Endodermal cell (in vitro differentiated cells): ENCODE measurements at regions not wholly inside any gene's neighbourhood (a gene's known extent, or its start where the extent isn't known, plus 50 kb on each side); places are given as distances from the start of the nearest gene placed in this dataset.

Experiments used
- DNase-seq: peaks from one replicate; pipeline ENCODE4 v3.0.0-alpha.2; 2017
- H3K27ac ChIP-seq: 2 replicates; pipeline ENCODE4 v1.5.1; 2013; ENCODE audit warnings: mild to moderate bottlenecking, low read depth, low read length, moderate library complexity
- H3K27me3 ChIP-seq: 2 replicates; pipeline ENCODE4 v1.6.1; 2013; ENCODE audit warnings: mild to moderate bottlenecking, low read length, moderate library complexity; ENCODE audit not compliant: insufficient read depth, control insufficient read depth, poor library complexity, severe bottlenecking
- H3K36me3 ChIP-seq: 2 replicates; pipeline ENCODE4 v1.7.0; 2013; ENCODE audit warnings: mild to moderate bottlenecking, low read length, moderate library complexity; ENCODE audit not compliant: control insufficient read depth, insufficient read depth
- H3K4me1 ChIP-seq: one replicate; pipeline ENCODE4 v1.7.0; 2013; ENCODE audit warnings: low read length; ENCODE audit not compliant: control insufficient read depth, insufficient read depth
- H3K4me3 ChIP-seq: 2 replicates; pipeline ENCODE4 v1.5.1; 2013; ENCODE audit warnings: mild to moderate bottlenecking, low read length, moderate library complexity
- H3K9ac ChIP-seq: 2 replicates; pipeline ENCODE4 v1.6.1; 2013; ENCODE audit warnings: mild to moderate bottlenecking, low read length, moderate library complexity; ENCODE audit not compliant: poor library complexity, severe bottlenecking; ENCODE audit errors: extremely low read depth
- H3K9me3 ChIP-seq: 2 replicates; pipeline ENCODE4 v1.6.1; 2013; ENCODE audit warnings: mild to moderate bottlenecking, low read length, moderate library complexity; ENCODE audit not compliant: control insufficient read depth
- H3K27ac Mint-ChIP-seq: 2 replicates; pipeline ENCODE4 v1.8.0; 2020; ENCODE audit warnings: mixed read lengths
- H3K27me3 Mint-ChIP-seq: 2 replicates; pipeline ENCODE4 v1.8.0; 2021; ENCODE audit warnings: mild to moderate bottlenecking, mixed read lengths; ENCODE audit not compliant: insufficient read depth
- H3K36me3 Mint-ChIP-seq: 2 replicates; pipeline ENCODE4 v1.8.0; 2020; ENCODE audit warnings: low read depth, mixed read lengths
- H3K4me1 Mint-ChIP-seq: 2 replicates; pipeline ENCODE4 v1.8.0; 2020; ENCODE audit warnings: mixed read lengths
- H3K4me3 Mint-ChIP-seq: 2 replicates; pipeline ENCODE4 v1.8.0; 2020; ENCODE audit warnings: mild to moderate bottlenecking, moderate library complexity, mixed read lengths
- H3K9me3 Mint-ChIP-seq: 2 replicates; pipeline ENCODE4 v1.8.0; 2020; ENCODE audit warnings: mild to moderate bottlenecking, mixed read lengths
- CTCF ChIP-seq: fragments of 200-600 bp; sonication (generic); conservative IDR thresholded peaks from 2 replicates; pipeline ENCODE4 v1.5.0; 2021; ENCODE audit warnings: antibody characterized with exemption, mild to moderate bottlenecking
- WGBS, 2 experiments: methylation state at CpG; one replicate each; pipeline versions ENCODE4 v1.1.5 to v1.1.7; 2013; ENCODE audit warnings: missing lambda C conversion rate in 2 of 2, mixed read lengths in 1 of 2; ENCODE audit not compliant: insufficient coverage in 1 of 2, insufficient read length in 1 of 2; 5-methylcytosine and 5-hydroxymethylcytosine counted together

- Histone ChIP-seq H3K9ac (no peak overlapping the region), H3K4me1 (peaks cover 9% of the 10 kb centered on the region), H3K36me3 (no peaks in the 10 kb centered on the region), H3K27ac (peak overlapping the region; percentile 50), H3K4me3 (no peak overlapping the region), H3K9me3 (no peaks in the 10 kb centered on the region), H3K27me3 (no peaks in the 10 kb centered on the region)
- Mint-ChIP-seq H3K4me3 (no peak overlapping the region), H3K36me3 (no peaks in the 10 kb centered on the region), H3K27ac (no peak overlapping the region), H3K4me1 (peaks cover 12% of the 10 kb centered on the region), H3K27me3 (peaks cover 1% of the 10 kb centered on the region), H3K9me3 (no peaks in the 10 kb centered on the region)
- WGBS, 2 experiments = 70 to 75% methylated on average over 2 to 3 of the region's 3 CpGs
- TF ChIP-seq CTCF = no peak
- peak; percentile 80 for DNase-seq
These were observed 324.4 kb downstream of the ENC1 start for GRCh38 chr5:74316064-74316603.

GRCh38 chr5:74314906-74315305, 325.6 kb downstream of the ENC1 start:
- H3K4me3 Mint-ChIP-seq = no peak overlapping the region
- Histone ChIP-seq H3K27me3 (no peaks in the 10 kb centered on the region), H3K36me3 (no peaks in the 10 kb centered on the region), H3K4me1 (peaks cover 9% of the 10 kb centered on the region), H3K4me3 (no peak overlapping the region), H3K27ac (no peak overlapping the region), H3K9ac (no peak overlapping the region), H3K9me3 (no peaks in the 10 kb centered on the region)
- no peak for TF ChIP-seq CTCF
- DNase-seq = no peak
- peaks cover 12% of the 10 kb centered on the region for H3K4me1 Mint-ChIP-seq
- H3K27me3 Mint-ChIP-seq = peaks cover 1% of the 10 kb centered on the region
- H3K36me3 Mint-ChIP-seq = no peaks in the 10 kb centered on the region
- no peak overlapping the region for H3K27ac Mint-ChIP-seq
- no peaks in the 10 kb centered on the region for H3K9me3 Mint-ChIP-seq

- Mint-ChIP-seq H3K4me1 (peaks cover 11% of the 10 kb centered on the region), H3K9me3 (no peaks in the 10 kb centered on the region), H3K4me3 (no peak overlapping the region), H3K27ac (no peak overlapping the region), H3K36me3 (no peaks in the 10 kb centered on the region), H3K27me3 (peaks cover 1% of the 10 kb centered on the region)
- Histone ChIP-seq H3K4me3 (no peak overlapping the region), H3K9ac (no peak overlapping the region), H3K4me1 (peaks cover 9% of the 10 kb centered on the region), H3K27ac (no peak overlapping the region), H3K36me3 (no peaks in the 10 kb centered on the region), H3K9me3 (no peaks in the 10 kb centered on the region), H3K27me3 (no peaks in the 10 kb centered on the region)
- 93% methylated on average over 2 to 5 of the region's 5 CpGs for WGBS, 2 experiments
- DNase-seq = no peak
- no peak for TF ChIP-seq CTCF
These were observed 326.6 kb downstream of the ENC1 start for GRCh38 chr5:74313896-74314295.
